ENCODE measurements at regions not wholly inside any gene's neighbourhood (a gene's known extent, or its start where the extent isn't known, plus 50 kb on each side); places are given as distances from the start of the nearest gene placed in this dataset.
"Not testable (repeated sequence)": the region's sequence is repeated elsewhere in the genome, so short reads cannot be mapped to it uniquely, and the experiment has no call there.

- H3K4me1 ChIP-seq (replicated peaks in 1 of 4; ENCODE audit: control insufficient read depth in 3 of 4, insufficient read depth in 4 of 4, low read length in 3 of 4); CTCF ChIA-PET (ENCODE audit: partially characterized antibody); H3K79me2 ChIP-seq (ENCODE audit: control insufficient read depth in 1 of 2, insufficient read depth in 2 of 2, low read length in 2 of 2); H3K56ac ChIP-seq (replicated peaks; ENCODE audit: insufficient read length, low read depth, low read length); H3K4me3 ChIP-seq (ENCODE audit: extremely low read depth in 1 of 4, insufficient read depth in 2 of 4, low read depth in 3 of 4, low read length in 4 of 4); H3K18ac ChIP-seq (ENCODE audit: extremely low read depth, low read length); H3K27ac ChIP-seq (ENCODE audit: low read depth, low read length); H2BK12ac ChIP-seq (ENCODE audit: low read depth, low read length); H4K91ac ChIP-seq (replicated peaks; ENCODE audit: insufficient read length, low read length); H3K14ac ChIP-seq (ENCODE audit: insufficient read length); H3K36me3 ChIP-seq (ENCODE audit: control insufficient read depth in 2 of 4, insufficient read depth in 4 of 4, low read length in 3 of 4); H2BK5ac ChIP-seq (ENCODE audit: low read depth, low read length); H2AFZ ChIP-seq (ENCODE audit: low read length); H3K9ac ChIP-seq (replicated peaks in 1 of 4; ENCODE audit: extremely low read depth in 1 of 4, low read depth in 3 of 4, low read length in 3 of 4); H4K20me1 ChIP-seq (replicated peaks in 1 of 2; ENCODE audit: control insufficient read depth in 1 of 2, insufficient read depth in 2 of 2, low read length in 2 of 2); H4K8ac ChIP-seq (ENCODE audit: extremely low read depth, insufficient read depth, low read length); H3K23ac ChIP-seq (ENCODE audit: insufficient read length); DNase-seq (ENCODE audit: low read depth in 1 of 2, low spot score in 2 of 2); POLR2A ChIA-PET (ENCODE audit: partially characterized antibody); H3K4me2 ChIP-seq (ENCODE audit: insufficient read depth in 1 of 2, low read depth in 2 of 2, low read length in 2 of 2); H2AK5ac ChIP-seq (ENCODE audit: low read depth, low read length); H2BK15ac ChIP-seq (ENCODE audit: low read length); H3K23me2 ChIP-seq (ENCODE audit: low read depth, low read length); H2BK120ac ChIP-seq (replicated peaks; ENCODE audit: low read depth, low read length); H3K4ac ChIP-seq (replicated peaks; ENCODE audit: insufficient read length, low read depth, low read length); FAIRE-seq; H2BK20ac ChIP-seq (ENCODE audit: low read length); H4K5ac ChIP-seq (ENCODE audit: insufficient read length, low read depth, low read length); H3K9me3 ChIP-seq (ENCODE audit: insufficient read depth in 2 of 2, low read depth in 1 of 2, low read length in 1 of 2); H3K27me3 ChIP-seq (replicated peaks in 1 of 4; ENCODE audit: control insufficient read depth in 3 of 4, extremely low read depth in 1 of 4, insufficient read depth in 3 of 4, low read length in 3 of 4); H3K79me1 ChIP-seq (ENCODE audit: low read depth, low read length): not testable (repeated sequence)
- WGBS, 2 experiments (ENCODE audit: extremely low coverage in 1 of 2, insufficient coverage in 1 of 2, insufficient read length in 1 of 2, insufficient replicate concordance in 2 of 2, low coverage in 1 of 2, low lambda C conversion rate in 2 of 2, missing lambda C conversion rate in 1 of 2), result 94% methylated on average over 8 of the region's 8 CpGs; no CpG with 5 or more reads in 1 of the 2 experiments
These were observed 108.6 kb upstream of the BMP2 start for GRCh38 chr20:6658909-6659308.
